ENCODE measurements at regions not wholly inside any gene's neighbourhood (a gene's known extent, or its start where the extent isn't known, plus 50 kb on each side); places are given as distances from the start of the nearest gene placed in this dataset.

DNA sequence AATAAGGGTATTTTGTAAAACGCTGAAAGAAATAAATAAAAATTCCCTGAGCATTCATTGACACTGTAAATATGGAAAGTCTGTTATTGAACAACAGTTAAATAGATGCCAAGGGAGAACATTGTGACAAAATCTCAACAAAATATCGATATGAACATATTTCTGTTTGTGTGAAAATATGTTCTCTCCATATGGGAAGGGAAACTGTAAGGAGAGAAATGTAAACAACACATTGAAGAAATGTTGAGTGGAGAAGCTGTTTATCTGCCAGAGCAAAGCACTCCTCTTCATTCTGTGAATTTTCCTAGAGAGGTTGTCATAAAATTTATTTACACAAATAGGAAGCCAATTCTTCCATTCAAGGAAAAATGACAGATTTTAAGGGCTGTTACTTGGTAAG is 57.1 kb upstream of the EOMES start:
- Histone ChIP-seq H3K27me3 (ENCODE audit: control insufficient read depth in 1 of 2, insufficient read depth in 2 of 2, low read length in 2 of 2) (no peaks in the 10 kb centered on the region), H3K36me3 (ENCODE audit: insufficient read depth, low read length) (no peaks in the 10 kb centered on the region), H3K27ac (ENCODE audit: low read depth in 1 of 2, low read length in 2 of 2) (no peak overlapping the region), H3K9me3 (ENCODE audit: control insufficient read depth in 1 of 2, insufficient read depth in 1 of 2, low read length in 2 of 2) (no peaks in the 10 kb centered on the region), H3K4me3 (ENCODE audit: low read length) (no peak overlapping the region), H3K4me1 (ENCODE audit: insufficient read depth, low read length) (no peaks in the 10 kb centered on the region)
- ChIA-PET POLR2A (no interaction called here), CTCF (no interaction called here)
- TF ChIP-seq, protein P1, sequence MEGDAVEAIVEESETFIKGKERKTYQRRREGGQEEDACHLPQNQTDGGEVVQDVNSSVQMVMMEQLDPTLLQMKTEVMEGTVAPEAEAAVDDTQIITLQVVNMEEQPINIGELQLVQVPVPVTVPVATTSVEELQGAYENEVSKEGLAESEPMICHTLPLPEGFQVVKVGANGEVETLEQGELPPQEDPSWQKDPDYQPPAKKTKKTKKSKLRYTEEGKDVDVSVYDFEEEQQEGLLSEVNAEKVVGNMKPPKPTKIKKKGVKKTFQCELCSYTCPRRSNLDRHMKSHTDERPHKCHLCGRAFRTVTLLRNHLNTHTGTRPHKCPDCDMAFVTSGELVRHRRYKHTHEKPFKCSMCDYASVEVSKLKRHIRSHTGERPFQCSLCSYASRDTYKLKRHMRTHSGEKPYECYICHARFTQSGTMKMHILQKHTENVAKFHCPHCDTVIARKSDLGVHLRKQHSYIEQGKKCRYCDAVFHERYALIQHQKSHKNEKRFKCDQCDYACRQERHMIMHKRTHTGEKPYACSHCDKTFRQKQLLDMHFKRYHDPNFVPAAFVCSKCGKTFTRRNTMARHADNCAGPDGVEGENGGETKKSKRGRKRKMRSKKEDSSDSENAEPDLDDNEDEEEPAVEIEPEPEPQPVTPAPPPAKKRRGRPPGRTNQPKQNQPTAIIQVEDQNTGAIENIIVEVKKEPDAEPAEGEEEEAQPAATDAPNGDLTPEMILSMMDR (IDR thresholded peaks at IDR 0.05): no peak
- intact Hi-C loops (cut with DNase I, micrococcal nuclease): no loop called here
- H3K9me3 Mint-ChIP-seq: no peaks in the 10 kb centered on the region
- H3K4me3 Mint-ChIP-seq: no peak overlapping the region
- H3K4me1 Mint-ChIP-seq (ENCODE audit: low read depth): no peaks in the 10 kb centered on the region
- no peak overlapping the region for H3K27ac Mint-ChIP-seq
- H3K27me3 Mint-ChIP-seq: peaks cover 4% of the 10 kb centered on the region
- no peak for ATAC-seq (ENCODE audit: poor library complexity)
- H3K36me3 Mint-ChIP-seq (ENCODE audit: low read depth): no peaks in the 10 kb centered on the region
- DNase-seq: no peak

DNA sequence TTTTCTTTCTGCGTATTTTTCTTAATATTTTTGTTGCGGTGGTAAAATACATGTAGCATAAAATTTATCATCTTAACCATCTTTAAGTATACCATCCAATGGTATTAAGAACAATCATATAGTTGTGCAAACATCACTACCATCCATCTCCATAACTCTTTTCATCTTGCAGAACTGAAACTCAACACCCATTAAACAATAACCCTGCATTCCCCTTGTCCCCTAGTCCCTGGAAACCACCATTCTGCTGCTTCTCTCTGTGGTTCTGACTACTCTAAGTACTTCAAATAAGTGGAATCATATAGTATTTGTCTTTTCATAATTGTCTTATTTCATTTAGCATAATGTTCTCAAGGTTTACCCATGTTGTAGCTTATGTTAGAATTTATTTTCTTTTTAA is 67.3 kb upstream of the EOMES start:
- Histone ChIP-seq H3K27me3 (ENCODE audit: control insufficient read depth in 1 of 2, insufficient read depth in 2 of 2, low read length in 2 of 2) (no peaks in the 10 kb centered on the region), H3K4me3 (ENCODE audit: low read length) (no peak overlapping the region), H3K9me3 (ENCODE audit: control insufficient read depth in 1 of 2, insufficient read depth in 1 of 2, low read length in 2 of 2) (no peaks in the 10 kb centered on the region), H3K4me1 (ENCODE audit: insufficient read depth, low read length) (no peaks in the 10 kb centered on the region), H3K27ac (ENCODE audit: low read depth in 1 of 2, low read length in 2 of 2) (no peak overlapping the region), H3K36me3 (ENCODE audit: insufficient read depth, low read length) (no peaks in the 10 kb centered on the region)
- Mint-ChIP-seq H3K27me3 (no peaks in the 10 kb centered on the region), H3K36me3 (ENCODE audit: low read depth) (no peaks in the 10 kb centered on the region), H3K4me3 (no peak overlapping the region), H3K27ac (no peak overlapping the region), H3K9me3 (no peaks in the 10 kb centered on the region), H3K4me1 (ENCODE audit: low read depth) (peaks cover 7% of the 10 kb centered on the region)
- ChIA-PET CTCF (no interaction called here), POLR2A (no interaction called here)
- TF ChIP-seq, protein P1 (IDR thresholded peaks at IDR 0.05): no peak
- no peak for ATAC-seq (ENCODE audit: poor library complexity)
- intact Hi-C loops (cut with DNase I, micrococcal nuclease): no loop called here
- no peak for DNase-seq

DNA sequence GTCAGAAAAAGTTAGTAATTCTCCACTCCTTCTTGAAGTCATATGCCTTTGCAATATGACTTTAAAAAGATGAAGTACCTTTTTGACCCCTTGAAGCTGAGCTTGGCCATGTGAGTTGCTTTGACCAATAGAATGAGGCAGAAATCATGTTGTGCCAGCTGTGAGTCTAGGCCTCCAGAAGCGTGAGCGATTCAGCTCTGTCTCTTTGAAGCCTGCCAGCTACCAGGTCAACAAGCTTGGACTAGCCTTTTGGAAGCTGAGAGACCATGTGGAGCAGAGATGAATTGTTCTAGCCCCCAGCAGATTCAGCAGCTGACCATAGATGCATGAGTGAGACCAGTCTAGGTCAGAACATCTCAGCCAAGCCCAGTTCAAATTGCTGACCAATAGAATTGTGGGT is 69.8 kb upstream of the EOMES start:
- Mint-ChIP-seq H3K4me3 (no peak overlapping the region), H3K9me3 (no peaks in the 10 kb centered on the region), H3K27ac (no peak overlapping the region), H3K36me3 (ENCODE audit: low read depth) (no peaks in the 10 kb centered on the region), H3K4me1 (ENCODE audit: low read depth) (peaks cover 13% of the 10 kb centered on the region), H3K27me3 (no peaks in the 10 kb centered on the region)
- no peak for DNase-seq
- POLR2A ChIA-PET: no interaction called here
- H3K27me3 ChIP-seq (ENCODE audit: control insufficient read depth in 1 of 2, insufficient read depth in 2 of 2, low read length in 2 of 2): no peaks in the 10 kb centered on the region
- no peaks in the 10 kb centered on the region for H3K4me1 ChIP-seq (ENCODE audit: insufficient read depth, low read length)
- no peaks in the 10 kb centered on the region for H3K36me3 ChIP-seq (ENCODE audit: insufficient read depth, low read length)
- CTCF ChIA-PET: no interaction called here
- ATAC-seq (ENCODE audit: poor library complexity): no peak
- TF ChIP-seq, protein P1 (IDR thresholded peaks at IDR 0.05): no peak
- no peak overlapping the region for H3K4me3 ChIP-seq (ENCODE audit: low read length)
- intact Hi-C loops (cut with DNase I, micrococcal nuclease): no loop called here
- H3K9me3 ChIP-seq (ENCODE audit: control insufficient read depth in 1 of 2, insufficient read depth in 1 of 2, low read length in 2 of 2): no peaks in the 10 kb centered on the region
- no peak overlapping the region for H3K27ac ChIP-seq (ENCODE audit: low read depth in 1 of 2, low read length in 2 of 2)
